Tibial nerve (tissue), 4 donors: ENCODE measurements at regions not wholly inside any gene's neighbourhood (a gene's known extent, or its start where the extent isn't known, plus 50 kb on each side); places are given as distances from the start of the nearest gene placed in this dataset.
"Not testable (repeated sequence)": the region's sequence is repeated elsewhere in the genome, so short reads cannot be mapped to it uniquely, and the experiment has no call there.

ENCODE experiments used
- DNase-seq, 2 donors: peaks; one replicate each; pipeline ENCODE4 v3.0.0-alpha.2; 2019; ENCODE audit warnings: low spot score in 2 of 2
- H3K27ac ChIP-seq, 4 donors: fragments of 200-600 bp; sonication (generic) in 3 of 4; one replicate each; pipeline ENCODE4 v1.5.1; 2017 to 2019; ENCODE audit warnings: mild to moderate bottlenecking in 1 of 4
- H3K27me3 ChIP-seq, 2 donors: fragments of 200-600 bp; sonication (generic) in 1 of 2; one replicate each; pipeline versions ENCODE4 v1.5.1 to v1.6.0; 2017 to 2019
- H3K36me3 ChIP-seq, 3 donors: fragments of 200-600 bp; sonication (generic); one replicate each; pipeline ENCODE4 v1.5.1; 2018 to 2019
- H3K4me1 ChIP-seq, 4 donors: fragments of 200-600 bp; sonication (generic) in 3 of 4; one replicate each; pipeline ENCODE4 v1.5.1; 2017 to 2019
- H3K4me3 ChIP-seq, 4 donors: fragments of 200-600 bp; sonication (generic) in 3 of 4; one replicate each; pipeline ENCODE4 v1.5.1; 2017 to 2019; ENCODE audit warnings: mild to moderate bottlenecking in 1 of 4, moderate library complexity in 1 of 4
- H3K9me3 ChIP-seq, 4 donors: fragments of 200-600 bp; sonication (generic) in 3 of 4; one replicate each; pipeline ENCODE4 v1.5.1; 2017 to 2019
- EP300 ChIP-seq, 2 donors: sonication (generic); formaldehyde crosslinking; IDR thresholded peaks; one replicate each; pipeline ENCODE4 v1.6.1; 2017; ENCODE audit warnings: antibody characterized with exemption in 2 of 2, mild to moderate bottlenecking in 1 of 2
- POLR2A ChIP-seq, 2 donors: fragments of 450-650 bp; IDR thresholded peaks; one replicate each; pipeline ENCODE4 v1.6.1; 2017; ENCODE audit warnings: antibody characterized with exemption in 2 of 2, mild to moderate bottlenecking in 2 of 2, moderate library complexity in 2 of 2
- WGBS, 2 donors: methylation state at CpG; one replicate each; pipeline ENCODE4 v1.1.5; 2018; 5-methylcytosine and 5-hydroxymethylcytosine counted together
- TF ChIP-seq, protein P1 (sequence below), 5 experiments: fragments of 200-600 bp in 3 of 5; fragments of 450-650 bp in 2 of 5; sonication (generic) in 3 of 5; IDR thresholded peaks; one replicate each; pipeline ENCODE4 v1.5.1; 2016 to 2019; ENCODE audit warnings: antibody characterized with exemption in 5 of 5, mild to moderate bottlenecking in 3 of 5, moderate library complexity in 2 of 5

- WGBS, 2 donors = 60 to 69% methylated on average over 3 of the region's 3 CpGs
- TF ChIP-seq EP300 (IDR thresholded peaks at IDR 0.05) = no peak
- TF ChIP-seq, protein P1, sequence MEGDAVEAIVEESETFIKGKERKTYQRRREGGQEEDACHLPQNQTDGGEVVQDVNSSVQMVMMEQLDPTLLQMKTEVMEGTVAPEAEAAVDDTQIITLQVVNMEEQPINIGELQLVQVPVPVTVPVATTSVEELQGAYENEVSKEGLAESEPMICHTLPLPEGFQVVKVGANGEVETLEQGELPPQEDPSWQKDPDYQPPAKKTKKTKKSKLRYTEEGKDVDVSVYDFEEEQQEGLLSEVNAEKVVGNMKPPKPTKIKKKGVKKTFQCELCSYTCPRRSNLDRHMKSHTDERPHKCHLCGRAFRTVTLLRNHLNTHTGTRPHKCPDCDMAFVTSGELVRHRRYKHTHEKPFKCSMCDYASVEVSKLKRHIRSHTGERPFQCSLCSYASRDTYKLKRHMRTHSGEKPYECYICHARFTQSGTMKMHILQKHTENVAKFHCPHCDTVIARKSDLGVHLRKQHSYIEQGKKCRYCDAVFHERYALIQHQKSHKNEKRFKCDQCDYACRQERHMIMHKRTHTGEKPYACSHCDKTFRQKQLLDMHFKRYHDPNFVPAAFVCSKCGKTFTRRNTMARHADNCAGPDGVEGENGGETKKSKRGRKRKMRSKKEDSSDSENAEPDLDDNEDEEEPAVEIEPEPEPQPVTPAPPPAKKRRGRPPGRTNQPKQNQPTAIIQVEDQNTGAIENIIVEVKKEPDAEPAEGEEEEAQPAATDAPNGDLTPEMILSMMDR (IDR thresholded peaks at IDR 0.05) = peak in 4 of 5 experiments; percentile 30 to 49 (median 35)
- H3K4me3 ChIP-seq = no peak overlapping the region
- peaks cover 0 to 4% of the 10 kb centered on the region in 2 donors for H3K27me3 ChIP-seq
- no peaks in the 10 kb centered on the region for H3K9me3 ChIP-seq
- no peak overlapping the region for H3K27ac ChIP-seq
- DNase-seq = no peak
- H3K36me3 ChIP-seq = no peaks in the 10 kb centered on the region
- H3K4me1 ChIP-seq = no peaks in the 10 kb centered on the region
Measured at GRCh38 chrX:66110112-66110511, 53.9 kb upstream of the HEPH start.

DNA sequence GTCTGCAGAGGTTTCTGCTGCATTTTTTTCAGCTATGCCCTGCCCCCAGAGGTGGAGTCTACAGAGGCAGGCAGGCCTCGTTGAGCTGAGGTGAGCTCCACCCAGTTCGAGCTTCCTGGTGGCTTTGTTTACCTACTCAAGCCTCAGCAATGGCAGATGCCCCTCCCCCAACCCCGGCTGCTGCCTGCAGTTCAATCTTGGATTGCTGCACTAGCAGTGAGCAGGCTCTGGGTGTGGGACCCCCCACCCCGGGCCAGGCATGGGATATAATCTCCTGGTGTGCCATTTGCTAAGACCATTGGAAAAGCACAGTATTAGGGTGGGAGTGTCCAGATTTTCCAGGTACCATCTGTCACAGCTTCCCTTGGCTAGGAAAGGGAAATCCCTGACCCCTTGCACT, 56.2 kb upstream of the HEPH start:
- DNase-seq, H3K36me3 ChIP-seq, H3K27ac ChIP-seq, H3K27me3 ChIP-seq, H3K4me3 ChIP-seq, H3K4me1 ChIP-seq, H3K9me3 ChIP-seq: not testable (repeated sequence)
- WGBS, 2 donors = 72 to 79% methylated on average over 3 to 4 of the region's 4 CpGs

DNA sequence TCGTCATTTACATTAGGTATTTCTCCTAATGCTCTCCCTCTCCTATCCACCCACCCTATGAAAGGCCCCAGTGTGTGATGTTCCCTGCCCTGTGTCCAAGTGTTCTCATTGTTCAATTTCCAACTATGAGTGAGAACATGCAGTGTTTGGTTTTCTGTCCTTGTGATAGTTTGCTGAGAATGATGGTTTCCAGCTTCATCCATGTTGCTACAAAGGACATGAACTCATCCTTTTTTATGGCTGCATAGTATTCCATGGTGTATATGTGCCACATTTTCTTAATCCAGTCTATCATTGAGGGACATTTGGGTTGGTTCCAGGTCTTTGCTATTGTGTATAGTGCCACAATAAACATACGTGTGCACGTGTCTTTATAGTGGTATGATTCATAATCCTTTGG, 61.6 kb upstream of the HEPH start:
- not testable (repeated sequence) for H3K36me3 ChIP-seq, H3K9me3 ChIP-seq, H3K4me1 ChIP-seq, DNase-seq, H3K4me3 ChIP-seq, H3K27me3 ChIP-seq, H3K27ac ChIP-seq
- WGBS, 2 donors = 74 to 90% methylated on average over 3 of the region's 3 CpGs

GRCh38 chrX:66098162-66098561, 58.3 kb upstream of the VSIG4 start:
- H3K27ac ChIP-seq = no peak overlapping the region
- no peak for DNase-seq
- no peaks in the 10 kb centered on the region for H3K4me1 ChIP-seq
- TF ChIP-seq POLR2A (IDR thresholded peaks at IDR 0.05) (no peak), EP300 (IDR thresholded peaks at IDR 0.05) (no peak)
- TF ChIP-seq, protein P1 (IDR thresholded peaks at IDR 0.05) = no peak
- H3K36me3 ChIP-seq = no peaks in the 10 kb centered on the region
- H3K4me3 ChIP-seq = no peak overlapping the region
- 76 to 83% methylated on average over 2 of the region's 2 CpGs for WGBS, 2 donors
- H3K9me3 ChIP-seq = peaks cover 0 to 4% (median 0%) of the 10 kb centered on the region in 4 donors
- H3K27me3 ChIP-seq = no peaks in the 10 kb centered on the region

GRCh38 chrX:66096987-66097386, 57.1 kb upstream of the VSIG4 start:
- DNase-seq, H3K36me3 ChIP-seq, H3K27me3 ChIP-seq, H3K4me1 ChIP-seq, H3K27ac ChIP-seq, H3K4me3 ChIP-seq, H3K9me3 ChIP-seq: not testable (repeated sequence)
- WGBS, 2 donors = 87 to 93% methylated on average over 16 of the region's 16 CpGs

- not testable (repeated sequence) for H3K36me3 ChIP-seq, H3K9me3 ChIP-seq, DNase-seq, H3K27me3 ChIP-seq, H3K4me3 ChIP-seq, H3K27ac ChIP-seq, H3K4me1 ChIP-seq
Measured at GRCh38 chrX:66090004-66090403, 50.1 kb upstream of the VSIG4 start.
